Fibroblast of villous mesenchyme (primary cell): ENCODE measurements at regions not wholly inside any gene's neighbourhood (a gene's known extent, or its start where the extent isn't known, plus 50 kb on each side); places are given as distances from the start of the nearest gene placed in this dataset.

Experiments used
- DNase-seq: peaks from one replicate; pipeline ENCODE4 v3.0.0-alpha.2; 2010; ENCODE audit warnings: low read depth
- H3K4me3 ChIP-seq: 2 replicates; pipeline ENCODE4 v1.5.1; 2011; ENCODE audit warnings: low read depth, mild to moderate bottlenecking, low read length
- TF ChIP-seq, protein P1 (sequence below): IDR thresholded peaks from 2 replicates; pipeline ENCODE4 v1.5.1; 2012; ENCODE audit warnings: low read depth, mild to moderate bottlenecking, low read length; ENCODE audit not compliant: insufficient read depth

DNA sequence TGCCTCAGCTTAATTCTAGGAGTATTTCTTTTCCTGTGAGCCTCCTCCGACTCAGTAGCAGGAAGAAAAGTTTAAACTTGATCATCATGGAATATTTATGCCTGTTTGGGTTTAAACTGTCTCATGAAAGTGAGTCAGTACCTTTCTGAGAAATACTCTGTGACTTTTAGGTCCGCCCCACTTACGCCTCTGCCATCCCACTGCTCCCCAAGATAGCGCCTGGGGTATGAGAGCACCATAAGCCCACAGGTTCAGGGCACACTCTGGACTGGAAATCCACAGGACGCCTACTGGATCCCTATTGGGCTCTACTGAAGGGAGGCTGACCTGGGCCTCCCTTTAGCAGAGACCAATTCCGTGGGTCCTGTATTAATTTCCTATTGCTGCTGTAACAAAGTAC lies 175.8 kb upstream of the CDH20 start:
- TF ChIP-seq, protein P1, sequence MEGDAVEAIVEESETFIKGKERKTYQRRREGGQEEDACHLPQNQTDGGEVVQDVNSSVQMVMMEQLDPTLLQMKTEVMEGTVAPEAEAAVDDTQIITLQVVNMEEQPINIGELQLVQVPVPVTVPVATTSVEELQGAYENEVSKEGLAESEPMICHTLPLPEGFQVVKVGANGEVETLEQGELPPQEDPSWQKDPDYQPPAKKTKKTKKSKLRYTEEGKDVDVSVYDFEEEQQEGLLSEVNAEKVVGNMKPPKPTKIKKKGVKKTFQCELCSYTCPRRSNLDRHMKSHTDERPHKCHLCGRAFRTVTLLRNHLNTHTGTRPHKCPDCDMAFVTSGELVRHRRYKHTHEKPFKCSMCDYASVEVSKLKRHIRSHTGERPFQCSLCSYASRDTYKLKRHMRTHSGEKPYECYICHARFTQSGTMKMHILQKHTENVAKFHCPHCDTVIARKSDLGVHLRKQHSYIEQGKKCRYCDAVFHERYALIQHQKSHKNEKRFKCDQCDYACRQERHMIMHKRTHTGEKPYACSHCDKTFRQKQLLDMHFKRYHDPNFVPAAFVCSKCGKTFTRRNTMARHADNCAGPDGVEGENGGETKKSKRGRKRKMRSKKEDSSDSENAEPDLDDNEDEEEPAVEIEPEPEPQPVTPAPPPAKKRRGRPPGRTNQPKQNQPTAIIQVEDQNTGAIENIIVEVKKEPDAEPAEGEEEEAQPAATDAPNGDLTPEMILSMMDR: no peak
- no peak overlapping the region for H3K4me3 ChIP-seq
- DNase-seq: no peak

DNA sequence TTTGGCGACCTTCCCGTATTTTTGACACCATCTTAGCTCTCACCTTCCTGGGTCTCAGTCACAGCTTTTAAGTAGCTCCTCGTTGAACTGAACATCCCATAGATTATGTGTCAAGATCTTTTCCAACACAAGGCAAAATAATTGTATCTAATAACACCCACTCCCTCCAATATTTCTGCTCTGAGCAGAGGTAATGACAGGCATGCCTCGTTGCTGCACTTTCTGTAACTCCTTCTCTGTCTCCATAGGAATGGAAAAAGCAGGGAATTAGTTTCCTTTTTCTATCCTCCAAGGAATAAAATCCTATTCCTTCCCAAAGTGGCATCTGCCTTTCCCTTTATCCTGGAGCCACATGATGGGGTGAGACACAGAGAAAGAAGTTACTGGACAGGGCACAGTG lies 174.0 kb upstream of the CDH20 start:
- no peak for DNase-seq
- TF ChIP-seq, protein P1: no peak
- H3K4me3 ChIP-seq: no peak overlapping the region

DNA sequence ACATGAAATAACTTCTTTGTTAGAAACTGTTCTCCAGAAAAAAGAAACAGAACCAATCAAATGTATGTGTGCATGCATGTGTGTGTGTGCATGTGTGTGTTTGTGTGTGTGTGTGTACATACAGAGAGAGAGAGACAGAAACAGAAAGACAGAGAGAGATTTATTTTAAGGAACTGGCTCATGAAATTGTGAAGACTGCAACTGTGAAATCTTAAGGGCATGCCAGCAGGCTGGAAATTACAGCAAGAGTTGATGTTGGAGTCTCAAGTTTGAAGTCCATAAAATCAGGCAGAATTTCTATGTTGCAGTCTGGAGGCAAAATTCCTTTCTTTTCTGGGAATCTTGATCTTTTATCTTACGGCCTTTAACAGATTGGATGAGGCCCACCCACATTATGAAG lies 168.9 kb upstream of the CDH20 start:
- TF ChIP-seq, protein P1: no peak
- H3K4me3 ChIP-seq: no peak overlapping the region
- no peak for DNase-seq

DNA sequence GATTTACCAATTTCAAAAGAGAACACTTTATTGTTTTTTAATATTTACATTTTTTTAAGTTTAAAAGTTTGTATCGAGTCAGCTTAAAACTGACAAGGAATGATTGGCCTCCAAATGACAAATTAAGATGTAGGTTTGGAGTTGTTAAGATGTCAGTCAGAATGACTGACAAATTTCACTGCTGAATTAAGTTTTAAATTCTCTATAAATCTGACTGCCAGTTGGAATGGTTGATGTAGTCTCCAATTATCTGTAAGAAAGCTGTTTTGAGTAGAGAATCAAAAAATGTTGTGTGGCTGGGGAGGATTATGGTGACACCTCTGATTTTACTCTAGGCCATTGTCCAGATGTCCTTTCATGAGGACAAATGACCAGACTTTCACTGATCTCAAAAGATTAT lies 165.3 kb upstream of the CDH20 start:
- TF ChIP-seq, protein P1: no peak
- no peak overlapping the region for H3K4me3 ChIP-seq
- no peak for DNase-seq

DNA sequence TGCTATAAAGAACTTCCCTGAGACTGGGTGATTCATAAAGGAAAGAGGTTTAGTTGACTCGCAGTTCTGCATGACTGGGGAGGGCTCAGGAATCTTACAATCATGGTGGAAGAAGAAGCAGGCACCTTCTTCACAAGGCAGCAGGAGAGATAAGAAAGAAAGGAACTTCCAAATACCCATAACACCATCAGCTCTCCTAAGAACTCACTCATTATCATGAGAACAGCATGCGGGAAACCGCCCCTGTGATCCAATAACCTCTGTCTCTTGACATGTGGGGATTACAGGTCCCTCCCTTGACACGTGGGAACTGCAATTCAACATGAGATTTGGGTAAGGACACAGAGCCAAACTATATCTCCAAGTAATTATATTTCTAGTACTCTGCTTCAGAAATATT lies 163.8 kb upstream of the CDH20 start:
- no peak for DNase-seq
- TF ChIP-seq, protein P1: no peak
- H3K4me3 ChIP-seq: no peak overlapping the region

DNA sequence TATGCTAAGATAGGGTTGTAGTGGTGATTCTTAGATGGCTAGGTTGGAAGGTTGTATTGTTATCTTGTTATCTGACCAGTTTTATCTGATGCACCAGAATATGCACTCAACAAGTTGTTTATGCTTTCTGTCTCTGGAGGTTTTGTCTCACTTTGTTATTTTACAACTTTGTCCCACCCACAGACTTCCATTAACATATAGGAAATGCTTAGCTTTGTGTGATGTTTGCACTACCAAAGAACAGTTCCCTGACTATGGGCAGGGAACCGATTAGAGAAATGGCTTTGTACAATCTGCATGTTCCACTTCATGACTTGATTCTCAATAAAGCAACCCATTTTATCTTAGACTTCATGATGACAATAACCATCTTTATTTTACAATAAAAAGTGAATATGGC lies 160.6 kb upstream of the CDH20 start:
- DNase-seq: no peak
- TF ChIP-seq, protein P1: no peak

DNA sequence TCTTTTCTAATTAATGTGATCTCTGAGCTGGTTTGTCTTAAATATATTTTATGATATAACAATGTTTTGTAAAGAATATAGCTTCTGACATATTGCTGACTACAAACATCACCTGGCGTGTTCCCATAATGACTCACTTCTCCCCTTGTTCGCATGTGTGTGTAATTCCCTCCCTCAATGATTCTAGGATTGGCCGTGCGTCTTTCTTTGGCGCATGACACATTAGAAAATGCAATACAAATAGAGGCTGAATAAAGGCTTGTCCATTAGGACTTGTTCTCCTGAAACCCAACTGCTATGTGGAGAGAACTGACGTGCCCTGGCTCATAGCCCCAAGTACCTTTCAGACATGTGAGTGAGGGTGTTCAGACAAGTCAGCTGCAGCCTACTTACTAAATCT lies 159.7 kb upstream of the CDH20 start:
- no peak overlapping the region for H3K4me3 ChIP-seq
- TF ChIP-seq, protein P1: no peak
- DNase-seq: no peak

More for the DNA sequence above, 160.6 kb upstream of the CDH20 start:
- no peak overlapping the region for H3K4me3 ChIP-seq
